WERI-Rb-1 (cell line): ENCODE measurements at regions not wholly inside any gene's neighbourhood (a gene's known extent, or its start where the extent isn't known, plus 50 kb on each side); places are given as distances from the start of the nearest gene placed in this dataset.
"Not testable (repeated sequence)": the region's sequence is repeated elsewhere in the genome, so short reads cannot be mapped to it uniquely, and the experiment has no call there.

Experiments used
- DNase-seq: peaks from one replicate; pipeline ENCODE4 v3.0.0-alpha.2; 2020
- H3K27ac ChIP-seq: fragments of 250-450 bp; sonication (Bioruptor Pico); 2 replicates; pipeline ENCODE4 v1.5.1; 2020; ENCODE audit warnings: mild to moderate bottlenecking, moderate library complexity
- H3K27me3 ChIP-seq: fragments of 250-450 bp; sonication (Bioruptor Pico); 2 replicates; pipeline ENCODE4 v1.5.1; 2021; ENCODE audit warnings: mild to moderate bottlenecking, low read depth, moderate library complexity; ENCODE audit not compliant: insufficient read depth, severe bottlenecking
- H3K36me3 ChIP-seq: fragments of 250-450 bp; sonication (Bioruptor Pico); 2 replicates; pipeline ENCODE4 v1.5.1; 2020; ENCODE audit warnings: mild to moderate bottlenecking, moderate library complexity
- H3K4me3 ChIP-seq: 2 replicates; pipeline ENCODE4 v1.5.1; 2011; ENCODE audit warnings: low read depth, mild to moderate bottlenecking, control low read depth, low read length
- H3K9me3 ChIP-seq: fragments of 250-450 bp; sonication (Bioruptor Pico); 2 replicates; pipeline ENCODE4 v1.5.1; 2021; ENCODE audit warnings: mild to moderate bottlenecking, moderate library complexity; ENCODE audit not compliant: severe bottlenecking
- TF ChIP-seq, protein P1 (sequence below): IDR thresholded peaks from 2 replicates; pipeline ENCODE4 v1.5.1; 2011; ENCODE audit warnings: low read depth, mild to moderate bottlenecking, control low read depth, inconsistent platforms, low read length

- H3K4me3 ChIP-seq, result no peak overlapping the region
- H3K27me3 ChIP-seq, result no peaks in the 10 kb centered on the region
- no peaks in the 10 kb centered on the region for H3K36me3 ChIP-seq
- H3K9me3 ChIP-seq, result no peaks in the 10 kb centered on the region
- H3K27ac ChIP-seq, result no peak overlapping the region
- no peak for DNase-seq
- TF ChIP-seq, protein P1, sequence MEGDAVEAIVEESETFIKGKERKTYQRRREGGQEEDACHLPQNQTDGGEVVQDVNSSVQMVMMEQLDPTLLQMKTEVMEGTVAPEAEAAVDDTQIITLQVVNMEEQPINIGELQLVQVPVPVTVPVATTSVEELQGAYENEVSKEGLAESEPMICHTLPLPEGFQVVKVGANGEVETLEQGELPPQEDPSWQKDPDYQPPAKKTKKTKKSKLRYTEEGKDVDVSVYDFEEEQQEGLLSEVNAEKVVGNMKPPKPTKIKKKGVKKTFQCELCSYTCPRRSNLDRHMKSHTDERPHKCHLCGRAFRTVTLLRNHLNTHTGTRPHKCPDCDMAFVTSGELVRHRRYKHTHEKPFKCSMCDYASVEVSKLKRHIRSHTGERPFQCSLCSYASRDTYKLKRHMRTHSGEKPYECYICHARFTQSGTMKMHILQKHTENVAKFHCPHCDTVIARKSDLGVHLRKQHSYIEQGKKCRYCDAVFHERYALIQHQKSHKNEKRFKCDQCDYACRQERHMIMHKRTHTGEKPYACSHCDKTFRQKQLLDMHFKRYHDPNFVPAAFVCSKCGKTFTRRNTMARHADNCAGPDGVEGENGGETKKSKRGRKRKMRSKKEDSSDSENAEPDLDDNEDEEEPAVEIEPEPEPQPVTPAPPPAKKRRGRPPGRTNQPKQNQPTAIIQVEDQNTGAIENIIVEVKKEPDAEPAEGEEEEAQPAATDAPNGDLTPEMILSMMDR, result no peak
Observed at GRCh38 chr2:215825707-215826106, 187.6 kb downstream of the MREG start.

DNA sequence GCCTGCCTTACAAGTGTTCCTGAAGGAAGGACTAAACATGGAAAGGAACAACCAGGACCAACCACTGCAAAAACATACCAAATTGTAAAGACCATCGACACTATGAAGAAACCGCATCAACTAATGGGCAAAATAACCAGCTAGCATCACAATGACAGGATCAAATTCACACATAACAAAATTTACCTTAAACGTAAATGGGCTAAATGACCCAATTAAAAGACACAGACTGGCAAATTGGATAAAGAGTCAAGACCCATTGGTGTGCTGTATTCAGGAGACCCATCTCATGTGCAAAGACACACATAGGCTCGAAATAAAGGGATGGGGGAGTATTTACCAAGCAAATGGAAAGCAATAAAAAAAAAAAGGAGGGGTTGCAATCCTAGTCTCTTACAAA is 192.1 kb downstream of the MREG start:
- DNase-seq, H3K4me3 ChIP-seq, H3K27me3 ChIP-seq, H3K36me3 ChIP-seq, H3K27ac ChIP-seq, H3K9me3 ChIP-seq: not testable (repeated sequence)

DNA sequence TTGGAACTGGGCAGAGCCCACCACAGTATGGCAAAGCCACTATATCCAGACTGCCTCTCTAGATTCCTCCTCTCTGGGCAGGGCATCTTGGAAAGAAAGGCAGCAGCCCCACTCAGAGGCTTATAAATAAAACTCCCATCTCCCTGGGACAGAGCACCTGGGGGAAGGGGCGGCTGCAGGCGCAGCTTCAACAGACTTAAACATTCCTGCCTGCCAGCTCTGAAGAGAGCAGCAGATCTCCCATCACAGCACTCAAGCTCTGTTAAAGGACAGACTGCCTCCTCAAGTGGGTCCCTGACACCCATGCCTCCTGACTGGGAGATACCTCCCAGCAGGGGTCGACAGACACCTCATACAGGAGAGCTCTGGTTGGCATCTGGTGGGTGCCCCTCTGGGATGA is 193.6 kb downstream of the MREG start:
- not testable (repeated sequence) for H3K27me3 ChIP-seq, H3K4me3 ChIP-seq, DNase-seq, H3K9me3 ChIP-seq, H3K27ac ChIP-seq, H3K36me3 ChIP-seq

GRCh38 chr2:215817046-215817445 is 196.3 kb downstream of the MREG start:
- DNase-seq, result peak; percentile 30
- H3K27ac ChIP-seq, result no peak overlapping the region
- H3K36me3 ChIP-seq, result no peaks in the 10 kb centered on the region
- no peaks in the 10 kb centered on the region for H3K27me3 ChIP-seq
- H3K9me3 ChIP-seq, result no peaks in the 10 kb centered on the region
- H3K4me3 ChIP-seq, result no peak overlapping the region
- TF ChIP-seq, protein P1, result no peak

DNA sequence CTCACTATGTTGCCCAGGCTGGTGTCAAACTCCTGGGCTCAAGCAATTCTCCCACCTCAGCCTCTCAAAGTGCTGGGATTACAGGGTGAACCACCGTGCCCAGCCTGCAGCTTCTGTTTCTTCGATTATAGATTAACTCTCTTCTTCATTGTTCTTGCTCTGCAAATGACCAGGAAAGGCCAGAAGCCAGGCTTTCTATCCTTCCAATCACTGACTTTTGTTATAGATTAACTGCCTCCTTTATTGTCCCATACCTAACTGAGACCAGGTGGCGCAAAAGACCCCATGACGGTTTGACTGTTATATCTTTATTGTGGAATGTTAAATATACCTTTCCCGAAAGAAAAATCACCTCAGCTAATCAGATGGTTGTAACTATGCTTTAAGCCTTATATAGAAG is 196.9 kb downstream of the MREG start:
- TF ChIP-seq, protein P1, result no peak
- DNase-seq, result no peak
- Histone ChIP-seq H3K36me3 (no peaks in the 10 kb centered on the region), H3K27me3 (no peaks in the 10 kb centered on the region), H3K4me3 (no peak overlapping the region), H3K9me3 (no peaks in the 10 kb centered on the region), H3K27ac (no peak overlapping the region)

- Histone ChIP-seq H3K4me3 (no peak overlapping the region), H3K27ac (no peak overlapping the region), H3K9me3 (no peaks in the 10 kb centered on the region), H3K36me3 (no peaks in the 10 kb centered on the region), H3K27me3 (no peaks in the 10 kb centered on the region)
- DNase-seq, result no peak
- TF ChIP-seq, protein P1, result no peak
Observed at GRCh38 chr2:215815960-215816359, 197.4 kb downstream of the MREG start.

- Histone ChIP-seq H3K27me3 (no peaks in the 10 kb centered on the region), H3K36me3 (no peaks in the 10 kb centered on the region), H3K9me3 (no peaks in the 10 kb centered on the region), H3K27ac (no peak overlapping the region), H3K4me3 (no peak overlapping the region)
- TF ChIP-seq, protein P1, result no peak
- DNase-seq, result no peak
Observed at GRCh38 chr2:215812966-215813365, 200.4 kb downstream of the MREG start.
